Panc1 (cell line): ENCODE measurements at regions not wholly inside any gene's neighbourhood (a gene's known extent, or its start where the extent isn't known, plus 50 kb on each side); places are given as distances from the start of the nearest gene placed in this dataset.

Experiments
- ATAC-seq: fragments of 200-7000 bp; cut with Tn5 transposase; 2 replicates; pipeline ENCODE4 v1.9.1; 2020; ENCODE audit warnings: mild to moderate bottlenecking, moderate library complexity
- BruUV-seq: library from RNA; stranded (reverse); fragments of 400-500 nt; replicated peaks from 2 replicates; lab custom pipeline; 2021; lab: Mats Ljungman, UMichigan
- CTCF ChIA-PET: fragments of 300-600 bp; sonication (Branson Sonifier 250); formaldehyde crosslinking; loops from one replicate; lab custom pipeline; 2022; ENCODE audit warnings: antibody characterized with exemption; lab: Charles Lee
- POLR2A ChIA-PET: fragments of 300-600 bp; sonication (Branson Sonifier 250); formaldehyde crosslinking; loops from one replicate; lab custom pipeline; 2022; ENCODE audit warnings: antibody characterized with exemption; lab: Charles Lee
- DNase-seq: peaks from one replicate; pipeline ENCODE4 v3.0.0-alpha.2; 2010; ENCODE audit warnings: low read depth, low spot score
- H3K27ac ChIP-seq: 2 replicates; pipeline ENCODE4 v1.5.1; 2011; ENCODE audit warnings: mild to moderate bottlenecking, low read length, inconsistent platforms
- H3K27me3 ChIP-seq: fragments of 200-500 bp; sonication (Bioruptor generic); 2 replicates; pipeline ENCODE4 v1.6.0; 2014; ENCODE audit warnings: low read length, inconsistent platforms; ENCODE audit not compliant: control insufficient read depth, insufficient read depth
- H3K36me3 ChIP-seq: fragments of 200-500 bp; sonication (Bioruptor generic); 2 replicates; pipeline ENCODE4 v1.5.1; 2014; ENCODE audit warnings: inconsistent platforms, mild to moderate bottlenecking, low read length, moderate library complexity; ENCODE audit not compliant: control insufficient read depth, insufficient read depth
- H3K4me1 ChIP-seq: 2 replicates; pipeline ENCODE4 v1.5.1; 2011; ENCODE audit warnings: inconsistent platforms, mild to moderate bottlenecking, low read length, moderate library complexity; ENCODE audit not compliant: control insufficient read depth, insufficient read depth
- H3K4me3 ChIP-seq, 2 experiments: 2 replicates each; pipeline ENCODE4 v1.5.1; 2011 to 2012; ENCODE audit warnings: low read depth in 2 of 2, low read length in 2 of 2, mild to moderate bottlenecking in 2 of 2, inconsistent platforms in 1 of 2, moderate library complexity in 1 of 2
- H3K9me3 ChIP-seq: fragments of 200-500 bp; sonication (Bioruptor generic); 2 replicates; pipeline ENCODE4 v1.5.1; 2014; ENCODE audit warnings: low read depth, mild to moderate bottlenecking, inconsistent platforms, low read length, moderate library complexity; ENCODE audit not compliant: control insufficient read depth, insufficient read depth
- CTCF ChIP-seq: fragments of 450-650 bp; IDR thresholded peaks from 2 replicates; pipeline ENCODE4 v1.5.1; 2017; ENCODE audit warnings: mild to moderate bottlenecking
- POLR2AphosphoS5 ChIP-seq: IDR thresholded peaks from 2 replicates; pipeline ENCODE4 v1.6.1; 2012; ENCODE audit warnings: mild to moderate bottlenecking, low read depth, low read length, moderate library complexity
- SIN3A ChIP-seq: IDR thresholded peaks from 2 replicates; pipeline ENCODE4 v1.6.1; 2012; ENCODE audit warnings: low read depth, mild to moderate bottlenecking, low read length, moderate library complexity, borderline replicate concordance; ENCODE audit not compliant: insufficient read depth
- TCF7L2 ChIP-seq: IDR thresholded peaks from 2 replicates; pipeline ENCODE4 v1.6.1; 2011; ENCODE audit warnings: mild to moderate bottlenecking, low read depth, low read length, inconsistent platforms
- in situ Hi-C: cut with HindIII; loops from 2 replicates; pipeline ENCODE4 v1.10.0; 2016; ENCODE audit warnings: low sequenced_read_pairs, low pct_unique_long_range_greater_than_20kb
- intact Hi-C: fragments of 100-400 bp; cut with micrococcal nuclease; formaldehyde crosslinking; loops from one replicate; pipeline ENCODE4 v1.10.0; 2022; ENCODE audit not compliant: unreplicated experiment
- TF ChIP-seq, protein P1 (sequence below), 2 experiments: IDR thresholded peaks; 2 replicates each; pipeline ENCODE4 v1.6.1; 2011 to 2012; ENCODE audit warnings: low read depth in 2 of 2, control low read depth in 1 of 2, low read length in 1 of 2, mild to moderate bottlenecking in 1 of 2, moderate library complexity in 1 of 2; ENCODE audit not compliant: insufficient read depth in 1 of 2

DNA sequence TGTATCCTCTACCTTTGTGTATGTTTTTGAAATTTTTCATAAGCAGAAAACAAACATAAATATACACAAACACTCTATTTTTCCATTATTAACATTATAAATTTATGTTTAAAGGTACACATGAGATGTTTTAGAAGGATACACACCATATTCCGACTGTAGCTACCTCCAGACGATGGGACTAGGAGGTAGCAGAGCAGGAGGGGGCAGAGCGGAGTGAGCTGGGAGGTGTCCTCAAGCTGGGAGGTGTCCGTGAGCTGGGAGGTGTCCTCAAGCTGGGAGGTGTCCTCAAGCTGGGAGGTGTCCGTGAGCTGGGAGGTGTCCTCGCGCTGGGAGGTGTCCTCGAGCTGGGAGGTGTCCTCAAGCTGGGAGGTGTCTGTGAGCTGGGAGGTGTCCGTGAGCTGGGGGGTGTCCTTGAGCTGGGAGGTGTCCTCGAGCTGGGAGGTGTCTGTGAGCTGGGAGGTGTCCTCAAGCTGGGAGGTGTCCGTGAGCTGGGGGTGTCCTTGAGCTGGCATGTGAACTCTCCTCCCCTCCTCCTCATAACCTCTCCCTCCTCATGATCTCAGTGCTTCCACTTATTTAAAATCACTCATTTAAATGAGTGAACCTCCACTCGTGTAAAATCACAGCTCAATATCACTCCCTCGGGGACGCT, 346.9 kb upstream of the SFSWAP start:
- Histone ChIP-seq H3K9me3 (no peaks in the 10 kb centered on the region), H3K27ac (no peak overlapping the region), H3K27me3 (peaks cover 33% of the 10 kb centered on the region), H3K4me3 (no peak overlapping the region), H3K4me1 (no peaks in the 10 kb centered on the region), H3K36me3 (no peaks in the 10 kb centered on the region)
- ATAC-seq, result no peak
- TF ChIP-seq TCF7L2 (no peak), POLR2AphosphoS5 (no peak), SIN3A (no peak), CTCF (no peak)
- TF ChIP-seq, protein P1, sequence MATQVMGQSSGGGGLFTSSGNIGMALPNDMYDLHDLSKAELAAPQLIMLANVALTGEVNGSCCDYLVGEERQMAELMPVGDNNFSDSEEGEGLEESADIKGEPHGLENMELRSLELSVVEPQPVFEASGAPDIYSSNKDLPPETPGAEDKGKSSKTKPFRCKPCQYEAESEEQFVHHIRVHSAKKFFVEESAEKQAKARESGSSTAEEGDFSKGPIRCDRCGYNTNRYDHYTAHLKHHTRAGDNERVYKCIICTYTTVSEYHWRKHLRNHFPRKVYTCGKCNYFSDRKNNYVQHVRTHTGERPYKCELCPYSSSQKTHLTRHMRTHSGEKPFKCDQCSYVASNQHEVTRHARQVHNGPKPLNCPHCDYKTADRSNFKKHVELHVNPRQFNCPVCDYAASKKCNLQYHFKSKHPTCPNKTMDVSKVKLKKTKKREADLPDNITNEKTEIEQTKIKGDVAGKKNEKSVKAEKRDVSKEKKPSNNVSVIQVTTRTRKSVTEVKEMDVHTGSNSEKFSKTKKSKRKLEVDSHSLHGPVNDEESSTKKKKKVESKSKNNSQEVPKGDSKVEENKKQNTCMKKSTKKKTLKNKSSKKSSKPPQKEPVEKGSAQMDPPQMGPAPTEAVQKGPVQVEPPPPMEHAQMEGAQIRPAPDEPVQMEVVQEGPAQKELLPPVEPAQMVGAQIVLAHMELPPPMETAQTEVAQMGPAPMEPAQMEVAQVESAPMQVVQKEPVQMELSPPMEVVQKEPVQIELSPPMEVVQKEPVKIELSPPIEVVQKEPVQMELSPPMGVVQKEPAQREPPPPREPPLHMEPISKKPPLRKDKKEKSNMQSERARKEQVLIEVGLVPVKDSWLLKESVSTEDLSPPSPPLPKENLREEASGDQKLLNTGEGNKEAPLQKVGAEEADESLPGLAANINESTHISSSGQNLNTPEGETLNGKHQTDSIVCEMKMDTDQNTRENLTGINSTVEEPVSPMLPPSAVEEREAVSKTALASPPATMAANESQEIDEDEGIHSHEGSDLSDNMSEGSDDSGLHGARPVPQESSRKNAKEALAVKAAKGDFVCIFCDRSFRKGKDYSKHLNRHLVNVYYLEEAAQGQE (IDR thresholded peaks at IDR 0.05; ENCODE audit: insufficient read depth in 1 of 2, low read depth in 2 of 2, low read length in 1 of 2), result no peak
- CTCF ChIA-PET, result no interaction called here
- no peak for DNase-seq
- in situ Hi-C loops, result no loop called here
- POLR2A ChIA-PET, result interaction anchor here (0.6 kb wide), 1 partner anchor 14 kb away, joined by 6 read pairs; no protein-coding TSS in a partner anchor
- BruUV-seq, result no TSS peak
- intact Hi-C loops, result no loop called here

DNA sequence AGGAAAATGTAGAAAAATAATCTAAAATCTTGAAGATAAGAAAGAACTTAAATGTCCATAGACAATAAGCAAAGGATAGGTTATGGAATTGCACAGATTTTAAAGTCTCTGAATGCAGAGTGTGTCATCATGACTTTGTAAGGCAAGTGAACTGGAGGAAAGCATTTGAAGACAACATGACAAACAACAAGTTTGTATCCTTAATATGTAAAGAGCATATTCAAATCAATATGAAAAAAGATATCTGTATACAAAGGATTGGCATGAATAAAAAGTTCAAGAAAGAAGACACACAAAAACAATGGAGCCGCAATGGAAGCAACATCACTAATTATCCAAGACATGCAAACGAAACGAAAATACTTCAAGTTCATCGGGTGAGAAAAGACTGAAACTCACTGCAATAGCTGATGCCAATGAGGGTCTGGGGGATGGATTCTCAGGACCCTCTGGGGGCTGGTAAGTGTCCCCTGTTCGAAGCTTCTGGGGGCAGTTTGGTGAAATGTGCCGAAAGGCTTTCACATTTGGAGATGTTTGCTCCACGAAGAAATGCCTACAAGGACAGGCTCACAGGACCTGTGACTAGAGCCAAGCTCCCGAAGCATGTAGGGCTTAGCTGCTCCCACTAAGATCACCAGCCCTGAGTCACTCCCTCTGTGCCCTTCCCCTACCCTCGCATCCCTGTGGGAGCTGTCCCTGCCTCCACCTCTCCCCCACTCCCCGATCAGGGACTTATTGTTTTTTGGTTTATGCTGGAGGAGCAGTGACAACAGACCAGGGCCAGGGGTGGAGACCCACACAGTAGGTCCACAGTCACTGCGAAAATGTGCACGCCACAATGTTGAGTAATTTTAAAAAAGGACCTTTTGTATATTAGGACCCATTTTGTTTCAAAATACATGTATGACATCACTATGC, 345.7 kb upstream of the SFSWAP start:
- Histone ChIP-seq H3K4me1 (no peaks in the 10 kb centered on the region), H3K27ac (no peak overlapping the region), H3K9me3 (no peaks in the 10 kb centered on the region), H3K4me3 (no peak overlapping the region), H3K27me3 (peaks cover 26% of the 10 kb centered on the region), H3K36me3 (no peaks in the 10 kb centered on the region)
- ChIA-PET POLR2A (no interaction called here), CTCF (no interaction called here)
- BruUV-seq, result no TSS peak
- no peak for ATAC-seq
- intact Hi-C loops, result no loop called here
- DNase-seq, result no peak
- no peak for TF ChIP-seq SIN3A
- no peak for TF ChIP-seq POLR2AphosphoS5
- no peak for TF ChIP-seq CTCF
- TF ChIP-seq, protein P1 (IDR thresholded peaks at IDR 0.05; ENCODE audit: insufficient read depth in 1 of 2, low read depth in 2 of 2, low read length in 1 of 2), result no peak
- TF ChIP-seq TCF7L2, result no peak
- in situ Hi-C loops, result no loop called here
